Breast epithelium (tissue), 4 donors: ENCODE measurements at regions not wholly inside any gene's neighbourhood (a gene's known extent, or its start where the extent isn't known, plus 50 kb on each side); places are given as distances from the start of the nearest gene placed in this dataset.

Experiments used
- DNase-seq, 2 donors: peaks; one replicate each; pipeline ENCODE4 v3.0.0-alpha.2; 2019; ENCODE audit warnings: low spot score in 2 of 2
- H3K27ac ChIP-seq, 2 donors: fragments of 200-600 bp; sonication (generic) in 1 of 2; one replicate each; pipeline ENCODE4 v1.5.1; 2016 to 2019; ENCODE audit warnings: mild to moderate bottlenecking in 1 of 2
- H3K27me3 ChIP-seq, 2 donors: fragments of 200-600 bp; sonication (generic) in 1 of 2; one replicate each; pipeline versions ENCODE4 v1.5.1 to v1.6.0; 2017 to 2019; ENCODE audit warnings: control low read depth in 1 of 2, mild to moderate bottlenecking in 1 of 2
- H3K36me3 ChIP-seq: fragments of 200-600 bp; one replicate; pipeline ENCODE4 v1.5.1; 2019
- H3K4me1 ChIP-seq, 2 donors: fragments of 200-600 bp; sonication (generic); one replicate each; pipeline ENCODE4 v1.5.1; 2016 to 2019; ENCODE audit warnings: control low read depth in 1 of 2
- H3K4me3 ChIP-seq, 3 donors: fragments of 200-600 bp; sonication (generic); 1 replicate in 2 of 3; 2 replicates in 1 of 3; pipeline ENCODE4 v1.5.1; 2016 to 2019; ENCODE audit warnings: mild to moderate bottlenecking in 3 of 3, moderate library complexity in 2 of 3
- H3K9me3 ChIP-seq, 2 donors: fragments of 200-600 bp; sonication (generic) in 1 of 2; one replicate each; pipeline ENCODE4 v1.5.1; 2016 to 2019; ENCODE audit warnings: control low read depth in 1 of 2
- CTCF ChIP-seq, 3 donors: fragments of 450-650 bp; IDR thresholded peaks; one replicate each; pipeline ENCODE4 v1.5.1; 2016 to 2017; ENCODE audit warnings: antibody characterized with exemption in 3 of 3, mild to moderate bottlenecking in 3 of 3, moderate library complexity in 3 of 3
- POLR2A ChIP-seq: fragments of 450-650 bp; IDR thresholded peaks from one replicate; pipeline ENCODE4 v1.6.1; 2016; ENCODE audit warnings: antibody characterized with exemption, mild to moderate bottlenecking, moderate library complexity
- POLR2AphosphoS5 ChIP-seq, 3 donors: sonication (generic); formaldehyde crosslinking; IDR thresholded peaks; one replicate each; pipeline ENCODE4 v1.6.1; 2017; ENCODE audit warnings: antibody characterized with exemption in 3 of 3
- intact Hi-C: fragments of 100-400 bp; cut with DNase I; formaldehyde crosslinking; loops from one replicate; pipeline ENCODE4 v1.15.1; 2023; ENCODE audit warnings: low total_unique reads

- H3K36me3 ChIP-seq, result no peaks in the 10 kb centered on the region
- no peaks in the 10 kb centered on the region for H3K4me1 ChIP-seq
- intact Hi-C loops, result no loop called here
- peaks cover 0 to 1% of the 10 kb centered on the region in 2 donors for H3K9me3 ChIP-seq
- no peak for DNase-seq
- no peak overlapping the region for H3K27ac ChIP-seq
- TF ChIP-seq CTCF (IDR thresholded peaks at IDR 0.05) (no peak), POLR2AphosphoS5 (IDR thresholded peaks at IDR 0.05) (no peak), POLR2A (no peak)
- no peak overlapping the region for H3K4me3 ChIP-seq
- H3K27me3 ChIP-seq, result no peaks in the 10 kb centered on the region
Observed at GRCh38 chr3:118208642-118209041, 826.0 kb downstream of the IGSF11 start.

- Histone ChIP-seq H3K4me3 (no peak overlapping the region), H3K27me3 (no peaks in the 10 kb centered on the region), H3K9me3 (no peaks in the 10 kb centered on the region), H3K36me3 (no peaks in the 10 kb centered on the region), H3K27ac (no peak overlapping the region), H3K4me1 (no peaks in the 10 kb centered on the region)
- no peak for TF ChIP-seq POLR2AphosphoS5 (IDR thresholded peaks at IDR 0.05)
- no peak for TF ChIP-seq POLR2A
- intact Hi-C loops, result no loop called here
- no peak for DNase-seq
Observed at GRCh38 chr3:118213892-118214291, 820.8 kb downstream of the IGSF11 start.

GRCh38 chr3:118226206-118226605 lies 808.4 kb downstream of the IGSF11 start:
- H3K36me3 ChIP-seq, result no peaks in the 10 kb centered on the region
- no peaks in the 10 kb centered on the region for H3K4me1 ChIP-seq
- TF ChIP-seq POLR2A (no peak), CTCF (IDR thresholded peaks at IDR 0.05) (no peak), POLR2AphosphoS5 (IDR thresholded peaks at IDR 0.05) (no peak)
- H3K4me3 ChIP-seq, result no peak overlapping the region
- H3K27me3 ChIP-seq, result no peaks in the 10 kb centered on the region
- no peak for DNase-seq
- H3K9me3 ChIP-seq, result peaks cover 0 to 12% of the 10 kb centered on the region in 2 donors
- no peak overlapping the region for H3K27ac ChIP-seq
- intact Hi-C loops, result no loop called here

GRCh38 chr3:118227191-118227590 lies 807.5 kb downstream of the IGSF11 start:
- Histone ChIP-seq H3K4me1 (no peaks in the 10 kb centered on the region), H3K27ac (no peak overlapping the region), H3K9me3 (peaks cover 0 to 5% of the 10 kb centered on the region in 2 donors), H3K27me3 (no peaks in the 10 kb centered on the region), H3K36me3 (no peaks in the 10 kb centered on the region), H3K4me3 (no peak overlapping the region)
- no peak for TF ChIP-seq POLR2A
- no peak for TF ChIP-seq CTCF (IDR thresholded peaks at IDR 0.05)
- no peak for TF ChIP-seq POLR2AphosphoS5 (IDR thresholded peaks at IDR 0.05)
- no peak for DNase-seq
- intact Hi-C loops, result no loop called here

GRCh38 chr3:118228151-118228550 lies 806.5 kb downstream of the IGSF11 start:
- no peak for DNase-seq
- Histone ChIP-seq H3K36me3 (no peaks in the 10 kb centered on the region), H3K27ac (no peak overlapping the region), H3K4me1 (no peaks in the 10 kb centered on the region), H3K9me3 (no peaks in the 10 kb centered on the region), H3K27me3 (no peaks in the 10 kb centered on the region), H3K4me3 (no peak overlapping the region)
- intact Hi-C loops, result no loop called here
- TF ChIP-seq POLR2AphosphoS5 (IDR thresholded peaks at IDR 0.05) (no peak), CTCF (IDR thresholded peaks at IDR 0.05) (no peak), POLR2A (no peak)

- Histone ChIP-seq H3K4me3 (no peak overlapping the region), H3K27ac (no peak overlapping the region), H3K27me3 (no peaks in the 10 kb centered on the region), H3K4me1 (no peaks in the 10 kb centered on the region), H3K36me3 (no peaks in the 10 kb centered on the region), H3K9me3 (no peaks in the 10 kb centered on the region)
- intact Hi-C loops, result no loop called here
- TF ChIP-seq POLR2AphosphoS5 (IDR thresholded peaks at IDR 0.05) (no peak), CTCF (IDR thresholded peaks at IDR 0.05) (no peak), POLR2A (no peak)
- DNase-seq, result no peak
Observed at GRCh38 chr3:118229196-118229595, 805.5 kb downstream of the IGSF11 start.
